ENCODE measurements at regions not wholly inside any gene's neighbourhood (a gene's known extent, or its start where the extent isn't known, plus 50 kb on each side); places are given as distances from the start of the nearest gene placed in this dataset.

- Histone ChIP-seq H3K4me3 (ENCODE audit: low read depth, low read length) (no peak overlapping the region), H3K27me3 (ENCODE audit: control insufficient read depth, insufficient read depth, low read length) (no peaks in the 10 kb centered on the region), H3K36me3 (ENCODE audit: control insufficient read depth, insufficient read depth, low read length) (no peaks in the 10 kb centered on the region)
- TF ChIP-seq CTCF (IDR thresholded peaks at IDR 0.05; ENCODE audit: insufficient read depth, low read length, poor library complexity, severe bottlenecking) = no peak
- no peak for DNase-seq (ENCODE audit: low read depth)
Measured at GRCh38 chr18:7288544-7288943, 57.7 kb downstream of the LRRC30 start.

DNA sequence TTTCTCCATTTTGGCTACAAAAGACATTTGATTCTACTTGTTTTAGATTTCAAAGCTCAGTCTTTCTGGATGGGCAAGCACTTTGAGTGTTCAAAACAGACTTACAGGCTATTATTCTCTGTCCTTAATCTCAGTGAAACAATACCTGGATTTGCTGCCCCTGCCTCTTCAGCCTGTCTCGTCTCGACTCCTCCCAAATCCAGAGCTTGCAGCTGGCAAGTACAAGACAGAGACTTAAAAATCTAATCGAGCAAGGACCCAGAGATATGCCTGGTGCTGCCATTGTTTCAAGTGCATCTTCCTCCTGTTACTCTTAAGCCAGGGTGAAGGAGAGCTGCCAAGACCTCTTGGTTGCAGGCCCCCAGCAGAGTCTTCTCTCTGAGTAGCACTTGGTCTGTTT lies 59.2 kb downstream of the LRRC30 start:
- no peaks in the 10 kb centered on the region for H3K27me3 ChIP-seq (ENCODE audit: control insufficient read depth, insufficient read depth, low read length)
- TF ChIP-seq CTCF (IDR thresholded peaks at IDR 0.05; ENCODE audit: insufficient read depth, low read length, poor library complexity, severe bottlenecking) = no peak

DNA sequence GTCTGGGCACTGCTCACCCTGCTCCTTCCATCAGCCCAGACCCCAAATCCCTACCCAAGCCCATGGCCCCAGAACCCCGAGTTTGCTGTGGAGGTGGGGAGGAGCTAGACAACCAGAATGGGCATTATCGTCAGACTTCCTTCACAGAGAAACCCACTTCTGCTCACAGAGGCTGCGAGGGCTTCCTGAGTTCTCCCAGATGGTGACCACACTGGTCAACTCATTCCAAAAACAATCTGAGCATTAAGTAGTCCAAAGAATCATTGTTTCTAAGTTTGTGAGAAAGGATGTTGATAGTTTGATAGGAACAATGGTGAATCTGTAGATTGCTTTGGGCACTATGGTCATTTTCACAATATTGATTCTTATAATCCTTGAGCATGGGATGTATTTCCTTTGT lies 60.2 kb downstream of the LRRC30 start:
- H3K36me3 ChIP-seq (ENCODE audit: control insufficient read depth, insufficient read depth, low read length) = no peaks in the 10 kb centered on the region
- H3K4me3 ChIP-seq (ENCODE audit: low read depth, low read length) = no peak overlapping the region
- TF ChIP-seq CTCF (IDR thresholded peaks at IDR 0.05; ENCODE audit: insufficient read depth, low read length, poor library complexity, severe bottlenecking) = no peak
- DNase-seq (ENCODE audit: low read depth) = no peak
- H3K27me3 ChIP-seq (ENCODE audit: control insufficient read depth, insufficient read depth, low read length) = no peaks in the 10 kb centered on the region

More for the DNA sequence above, 59.2 kb downstream of the LRRC30 start:
- no peak overlapping the region for H3K4me3 ChIP-seq (ENCODE audit: low read depth, low read length)
- DNase-seq (ENCODE audit: low read depth) = no peak
- no peaks in the 10 kb centered on the region for H3K36me3 ChIP-seq (ENCODE audit: control insufficient read depth, insufficient read depth, low read length)

GRCh38 chr18:7298149-7298548 lies 67.3 kb downstream of the LRRC30 start:
- no peak overlapping the region for H3K4me3 ChIP-seq (ENCODE audit: low read depth, low read length)
- no peaks in the 10 kb centered on the region for H3K27me3 ChIP-seq (ENCODE audit: control insufficient read depth, insufficient read depth, low read length)
- no peak for DNase-seq (ENCODE audit: low read depth)
- TF ChIP-seq CTCF (IDR thresholded peaks at IDR 0.05; ENCODE audit: insufficient read depth, low read length, poor library complexity, severe bottlenecking) = no peak
- H3K36me3 ChIP-seq (ENCODE audit: control insufficient read depth, insufficient read depth, low read length) = no peaks in the 10 kb centered on the region

DNA sequence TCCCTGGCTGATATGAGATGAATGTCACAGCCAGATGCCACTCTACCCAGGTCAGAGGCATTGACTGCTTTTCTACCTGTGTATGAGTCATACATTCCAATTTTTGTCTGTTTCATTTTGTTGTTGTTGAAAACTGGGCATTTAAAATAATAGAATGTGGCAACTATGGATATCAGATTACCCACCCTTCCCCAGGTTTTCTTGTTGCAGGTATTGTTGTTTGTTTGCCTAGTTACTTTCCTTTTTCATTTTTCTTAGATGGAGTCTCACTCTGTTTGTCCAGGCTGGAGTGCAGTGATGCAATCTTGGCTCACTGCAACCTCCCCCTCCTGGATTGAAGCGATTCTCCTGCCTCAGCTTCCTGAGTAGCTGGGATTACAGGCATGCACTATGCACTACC lies 70.2 kb downstream of the LRRC30 start:
- Histone ChIP-seq H3K27me3 (ENCODE audit: control insufficient read depth, insufficient read depth, low read length) (no peaks in the 10 kb centered on the region), H3K36me3 (ENCODE audit: control insufficient read depth, insufficient read depth, low read length) (no peaks in the 10 kb centered on the region), H3K4me3 (ENCODE audit: low read depth, low read length) (no peak overlapping the region)
- TF ChIP-seq CTCF (IDR thresholded peaks at IDR 0.05; ENCODE audit: insufficient read depth, low read length, poor library complexity, severe bottlenecking) = no peak
- no peak for DNase-seq (ENCODE audit: low read depth)

- no peak for TF ChIP-seq CTCF (IDR thresholded peaks at IDR 0.05; ENCODE audit: insufficient read depth, low read length, poor library complexity, severe bottlenecking)
- no peaks in the 10 kb centered on the region for H3K36me3 ChIP-seq (ENCODE audit: control insufficient read depth, insufficient read depth, low read length)
- no peak overlapping the region for H3K4me3 ChIP-seq (ENCODE audit: low read depth, low read length)
- no peaks in the 10 kb centered on the region for H3K27me3 ChIP-seq (ENCODE audit: control insufficient read depth, insufficient read depth, low read length)
- no peak for DNase-seq (ENCODE audit: low read depth)
Measured at GRCh38 chr18:7303316-7304060, 72.6 kb downstream of the LRRC30 start.
